Heart left ventricle (tissue), 13 donors: ENCODE measurements at regions not wholly inside any gene's neighbourhood (a gene's known extent, or its start where the extent isn't known, plus 50 kb on each side); places are given as distances from the start of the nearest gene placed in this dataset.

Experiments used
- CTCF ChIP-seq, 12 donors: fragments of 200-600 bp; sonication (generic) in 4 of 12; IDR thresholded peaks; one replicate each; pipeline versions ENCODE4 v1.5.0 to v1.8.0; 2018 to 2022; ENCODE audit warnings: antibody characterized with exemption in 12 of 12, mild to moderate bottlenecking in 5 of 12
- POLR2A ChIP-seq, 2 donors: fragments of 450-650 bp; IDR thresholded peaks; one replicate each; pipeline ENCODE4 v1.6.1; 2017; ENCODE audit warnings: antibody characterized with exemption in 2 of 2, mild to moderate bottlenecking in 2 of 2, moderate library complexity in 2 of 2
- donor health status: ischemic (EF 13 %, LVEDD 7.1; RV severe dilation, severe dysfunction).
- donor health status: DM: no; HTN: yes; CAD: no.
- donor health status: DM: no; HTN: no; CAD: no.
- donor health status: ischemic (EF 25% LVEDD 6.9; RV normal size, moderate dysfunction).
- donor health status: ischemic (EF 25% LVEDD 5.7; RV mildly dilated, moderate dysfunction).
- donor health status: ischemic (EF 35%, LVEDD 5.7; RV mildly dilated, moderate dysfunction).
- donor health status: nonischemic (EF 11% LVEDD 7.7; RV severe dilation, severe dysfunction).
- donor health status: DM: yes; HTN: yes; CAD: no.
- donor health status: PGD.
- donor health status: ischemic (EF 29% LVEDD 5.4; RV normal size, mild dysfunction).
- donor health status: nonischemic (EF 23%, LVEDD 6.1; RV moderate dilation, normal function).

DNA sequence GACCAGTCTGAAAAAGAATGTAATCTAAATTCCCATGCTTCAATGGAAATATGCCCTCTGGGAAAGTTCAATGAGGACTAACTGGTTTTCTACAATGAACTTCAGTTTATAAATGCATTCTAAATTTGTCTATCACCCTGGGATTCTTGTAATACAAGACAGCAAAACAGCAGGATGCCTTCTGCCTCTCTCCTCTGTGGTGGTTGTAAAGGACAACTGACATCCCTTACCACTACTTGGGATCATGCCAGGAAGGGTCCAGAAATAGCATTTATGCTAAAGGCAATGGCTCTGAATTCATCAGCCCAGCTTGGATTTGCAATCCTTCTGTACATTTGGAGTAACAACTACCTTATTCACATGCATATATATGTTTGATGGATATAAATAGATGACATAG, 97.3 kb upstream of the ADAMTS16 start:
- TF ChIP-seq CTCF (IDR thresholded peaks at IDR 0.05) (no peak), POLR2A (IDR thresholded peaks at IDR 0.05) (no peak)
